ENCODE measurements at regions not wholly inside any gene's neighbourhood (a gene's known extent, or its start where the extent isn't known, plus 50 kb on each side); places are given as distances from the start of the nearest gene placed in this dataset.

DNA sequence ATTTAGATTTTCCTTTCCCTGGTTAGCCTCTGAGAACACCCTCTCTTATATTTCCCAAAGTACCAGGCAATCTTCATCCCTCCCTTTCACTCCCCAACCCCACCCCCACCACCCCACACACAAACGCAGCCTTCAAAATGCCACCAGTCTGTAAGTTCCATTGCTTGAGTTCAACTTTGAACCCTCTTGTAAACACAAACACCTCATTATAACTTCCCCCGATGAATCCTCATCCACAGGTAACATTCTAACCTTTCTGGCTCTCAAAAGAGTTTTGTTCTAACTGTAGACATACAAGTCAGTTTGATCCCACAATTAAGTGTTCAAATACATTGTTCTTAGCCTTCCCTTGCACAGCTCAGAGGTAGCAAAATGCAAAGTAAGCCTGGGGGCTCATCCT is 199.4 kb upstream of the FOXN3 start:
- Histone ChIP-seq H3K4me3 (replicated peaks; ENCODE audit: insufficient read depth, low read length) (no peak overlapping the region), H3K27ac (replicated peaks) (no peak overlapping the region), H3K27me3 (ENCODE audit: insufficient read depth, poor library complexity, severe bottlenecking) (no peaks in the 10 kb centered on the region)
- DNase-seq (ENCODE audit: low read depth in 1 of 2, low spot score in 1 of 2) = no peak
- TF ChIP-seq GABPA (IDR thresholded peaks at IDR 0.05; ENCODE audit: low read depth) = no peak
- TF ChIP-seq, protein P1, sequence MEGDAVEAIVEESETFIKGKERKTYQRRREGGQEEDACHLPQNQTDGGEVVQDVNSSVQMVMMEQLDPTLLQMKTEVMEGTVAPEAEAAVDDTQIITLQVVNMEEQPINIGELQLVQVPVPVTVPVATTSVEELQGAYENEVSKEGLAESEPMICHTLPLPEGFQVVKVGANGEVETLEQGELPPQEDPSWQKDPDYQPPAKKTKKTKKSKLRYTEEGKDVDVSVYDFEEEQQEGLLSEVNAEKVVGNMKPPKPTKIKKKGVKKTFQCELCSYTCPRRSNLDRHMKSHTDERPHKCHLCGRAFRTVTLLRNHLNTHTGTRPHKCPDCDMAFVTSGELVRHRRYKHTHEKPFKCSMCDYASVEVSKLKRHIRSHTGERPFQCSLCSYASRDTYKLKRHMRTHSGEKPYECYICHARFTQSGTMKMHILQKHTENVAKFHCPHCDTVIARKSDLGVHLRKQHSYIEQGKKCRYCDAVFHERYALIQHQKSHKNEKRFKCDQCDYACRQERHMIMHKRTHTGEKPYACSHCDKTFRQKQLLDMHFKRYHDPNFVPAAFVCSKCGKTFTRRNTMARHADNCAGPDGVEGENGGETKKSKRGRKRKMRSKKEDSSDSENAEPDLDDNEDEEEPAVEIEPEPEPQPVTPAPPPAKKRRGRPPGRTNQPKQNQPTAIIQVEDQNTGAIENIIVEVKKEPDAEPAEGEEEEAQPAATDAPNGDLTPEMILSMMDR (IDR thresholded peaks at IDR 0.05; ENCODE audit: insufficient read depth, low read length) = no peak
- TF ChIP-seq SPI1 (IDR thresholded peaks at IDR 0.05; ENCODE audit: borderline replicate concordance, low read depth) = no peak
- TF ChIP-seq POLR2AphosphoS5 (IDR thresholded peaks at IDR 0.05; ENCODE audit: low read depth) = no peak
- TF ChIP-seq, protein P2, sequence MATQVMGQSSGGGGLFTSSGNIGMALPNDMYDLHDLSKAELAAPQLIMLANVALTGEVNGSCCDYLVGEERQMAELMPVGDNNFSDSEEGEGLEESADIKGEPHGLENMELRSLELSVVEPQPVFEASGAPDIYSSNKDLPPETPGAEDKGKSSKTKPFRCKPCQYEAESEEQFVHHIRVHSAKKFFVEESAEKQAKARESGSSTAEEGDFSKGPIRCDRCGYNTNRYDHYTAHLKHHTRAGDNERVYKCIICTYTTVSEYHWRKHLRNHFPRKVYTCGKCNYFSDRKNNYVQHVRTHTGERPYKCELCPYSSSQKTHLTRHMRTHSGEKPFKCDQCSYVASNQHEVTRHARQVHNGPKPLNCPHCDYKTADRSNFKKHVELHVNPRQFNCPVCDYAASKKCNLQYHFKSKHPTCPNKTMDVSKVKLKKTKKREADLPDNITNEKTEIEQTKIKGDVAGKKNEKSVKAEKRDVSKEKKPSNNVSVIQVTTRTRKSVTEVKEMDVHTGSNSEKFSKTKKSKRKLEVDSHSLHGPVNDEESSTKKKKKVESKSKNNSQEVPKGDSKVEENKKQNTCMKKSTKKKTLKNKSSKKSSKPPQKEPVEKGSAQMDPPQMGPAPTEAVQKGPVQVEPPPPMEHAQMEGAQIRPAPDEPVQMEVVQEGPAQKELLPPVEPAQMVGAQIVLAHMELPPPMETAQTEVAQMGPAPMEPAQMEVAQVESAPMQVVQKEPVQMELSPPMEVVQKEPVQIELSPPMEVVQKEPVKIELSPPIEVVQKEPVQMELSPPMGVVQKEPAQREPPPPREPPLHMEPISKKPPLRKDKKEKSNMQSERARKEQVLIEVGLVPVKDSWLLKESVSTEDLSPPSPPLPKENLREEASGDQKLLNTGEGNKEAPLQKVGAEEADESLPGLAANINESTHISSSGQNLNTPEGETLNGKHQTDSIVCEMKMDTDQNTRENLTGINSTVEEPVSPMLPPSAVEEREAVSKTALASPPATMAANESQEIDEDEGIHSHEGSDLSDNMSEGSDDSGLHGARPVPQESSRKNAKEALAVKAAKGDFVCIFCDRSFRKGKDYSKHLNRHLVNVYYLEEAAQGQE (IDR thresholded peaks at IDR 0.05; ENCODE audit: insufficient replicate concordance, low read depth) = no peak

DNA sequence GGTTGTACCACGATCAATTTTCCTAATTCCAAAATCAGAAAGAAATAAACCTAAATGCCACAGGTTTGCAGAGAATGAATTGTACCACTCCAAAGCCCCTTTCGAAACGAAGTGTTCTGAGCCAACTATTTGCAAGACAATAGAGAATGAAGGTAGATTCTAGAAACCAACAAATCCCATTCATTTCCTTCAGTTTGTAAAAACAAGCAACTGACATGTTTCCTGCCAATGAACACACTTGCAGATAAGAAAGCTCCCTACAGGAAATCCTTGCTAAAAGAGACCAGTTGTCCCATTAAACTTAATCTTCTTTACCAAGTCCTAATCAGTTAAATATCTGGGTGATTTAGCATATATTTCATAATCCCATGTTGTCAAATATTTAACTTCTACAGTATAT is 198.4 kb upstream of the FOXN3 start:
- no peaks in the 10 kb centered on the region for H3K27me3 ChIP-seq (ENCODE audit: insufficient read depth, poor library complexity, severe bottlenecking)

DNA sequence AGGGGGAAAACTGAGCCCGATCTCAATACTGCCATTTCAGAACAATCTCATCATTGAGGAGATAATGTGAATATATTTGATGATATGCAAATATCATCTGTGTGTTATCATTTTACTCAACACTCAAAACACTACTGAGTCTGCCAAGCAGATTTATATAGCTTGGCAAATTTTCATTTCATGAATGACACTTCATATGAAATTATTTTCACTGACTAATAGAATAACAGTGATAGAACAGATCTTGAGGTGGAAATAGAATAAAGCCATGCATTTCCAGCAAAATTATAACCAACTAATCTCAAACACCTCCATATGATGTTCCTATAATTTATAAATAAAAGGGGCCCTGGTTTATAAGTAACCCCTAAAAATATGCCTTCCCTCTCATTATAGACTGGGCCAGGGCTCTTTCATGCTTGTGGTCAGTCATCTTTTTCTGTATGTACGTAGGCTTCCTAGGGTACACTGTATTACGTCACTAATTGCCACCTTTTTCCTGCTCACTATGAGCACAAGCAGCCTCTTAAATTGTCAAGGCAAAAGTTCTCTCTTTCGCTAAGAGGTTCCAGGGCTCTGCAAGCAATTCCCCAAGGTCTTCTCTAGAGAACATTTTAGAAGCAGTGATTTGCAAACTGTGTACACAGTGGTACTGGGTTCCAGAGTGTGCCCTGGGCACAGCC is 197.1 kb upstream of the FOXN3 start:
- Histone ChIP-seq H3K4me3 (replicated peaks; ENCODE audit: insufficient read depth, low read length) (no peak overlapping the region), H3K27me3 (ENCODE audit: insufficient read depth, poor library complexity, severe bottlenecking) (no peaks in the 10 kb centered on the region), H3K27ac (replicated peaks) (no peak overlapping the region)
- TF ChIP-seq SPI1 (IDR thresholded peaks at IDR 0.05; ENCODE audit: borderline replicate concordance, low read depth) = no peak
- TF ChIP-seq POLR2AphosphoS5 (IDR thresholded peaks at IDR 0.05; ENCODE audit: low read depth) = no peak
- TF ChIP-seq GABPA (IDR thresholded peaks at IDR 0.05; ENCODE audit: low read depth) = no peak
- TF ChIP-seq, protein P1 (IDR thresholded peaks at IDR 0.05; ENCODE audit: insufficient read depth, low read length) = no peak
- no peak for DNase-seq (ENCODE audit: low read depth in 1 of 2, low spot score in 1 of 2)

More for the DNA sequence above, 198.4 kb upstream of the FOXN3 start:
- DNase-seq (ENCODE audit: low read depth in 1 of 2, low spot score in 1 of 2) = no peak
- TF ChIP-seq GABPA (IDR thresholded peaks at IDR 0.05; ENCODE audit: low read depth) = no peak
- no peak for TF ChIP-seq SPI1 (IDR thresholded peaks at IDR 0.05; ENCODE audit: borderline replicate concordance, low read depth)
- TF ChIP-seq, protein P2 (IDR thresholded peaks at IDR 0.05; ENCODE audit: insufficient replicate concordance, low read depth) = no peak
- no peak for TF ChIP-seq POLR2AphosphoS5 (IDR thresholded peaks at IDR 0.05; ENCODE audit: low read depth)
- TF ChIP-seq, protein P1 (IDR thresholded peaks at IDR 0.05; ENCODE audit: insufficient read depth, low read length) = no peak
- no peak overlapping the region for H3K4me3 ChIP-seq (replicated peaks; ENCODE audit: insufficient read depth, low read length)
- H3K27ac ChIP-seq (replicated peaks) = no peak overlapping the region
